ENCODE measurements at regions not wholly inside any gene's neighbourhood (a gene's known extent, or its start where the extent isn't known, plus 50 kb on each side); places are given as distances from the start of the nearest gene placed in this dataset.

DNA sequence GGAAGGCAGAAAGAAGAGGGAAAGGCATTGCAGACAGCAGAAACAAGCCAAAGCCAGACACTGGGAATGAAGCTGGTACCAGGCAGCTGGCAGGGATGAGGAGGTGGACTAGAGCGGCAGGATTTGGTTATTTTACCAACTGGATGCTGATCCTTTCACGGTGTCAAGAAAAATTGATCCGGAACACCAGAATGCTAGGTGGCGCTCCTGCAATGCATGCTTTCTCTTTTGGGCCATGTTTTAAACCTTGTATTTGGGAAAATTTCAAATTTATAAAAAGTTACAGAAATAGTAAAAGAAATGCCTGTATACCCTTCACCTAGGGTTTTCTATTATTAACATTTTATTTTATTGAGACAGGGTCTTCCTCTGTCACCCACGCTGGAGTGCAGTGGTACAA, 224.7 kb downstream of the SOX9 start:
- no peak for TF ChIP-seq POLR2A (IDR thresholded peaks at IDR 0.05)
- TF ChIP-seq, protein P1, sequence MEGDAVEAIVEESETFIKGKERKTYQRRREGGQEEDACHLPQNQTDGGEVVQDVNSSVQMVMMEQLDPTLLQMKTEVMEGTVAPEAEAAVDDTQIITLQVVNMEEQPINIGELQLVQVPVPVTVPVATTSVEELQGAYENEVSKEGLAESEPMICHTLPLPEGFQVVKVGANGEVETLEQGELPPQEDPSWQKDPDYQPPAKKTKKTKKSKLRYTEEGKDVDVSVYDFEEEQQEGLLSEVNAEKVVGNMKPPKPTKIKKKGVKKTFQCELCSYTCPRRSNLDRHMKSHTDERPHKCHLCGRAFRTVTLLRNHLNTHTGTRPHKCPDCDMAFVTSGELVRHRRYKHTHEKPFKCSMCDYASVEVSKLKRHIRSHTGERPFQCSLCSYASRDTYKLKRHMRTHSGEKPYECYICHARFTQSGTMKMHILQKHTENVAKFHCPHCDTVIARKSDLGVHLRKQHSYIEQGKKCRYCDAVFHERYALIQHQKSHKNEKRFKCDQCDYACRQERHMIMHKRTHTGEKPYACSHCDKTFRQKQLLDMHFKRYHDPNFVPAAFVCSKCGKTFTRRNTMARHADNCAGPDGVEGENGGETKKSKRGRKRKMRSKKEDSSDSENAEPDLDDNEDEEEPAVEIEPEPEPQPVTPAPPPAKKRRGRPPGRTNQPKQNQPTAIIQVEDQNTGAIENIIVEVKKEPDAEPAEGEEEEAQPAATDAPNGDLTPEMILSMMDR (IDR thresholded peaks at IDR 0.05) = no peak
